GM19023 (cell line): ENCODE measurements at regions not wholly inside any gene's neighbourhood (a gene's known extent, or its start where the extent isn't known, plus 50 kb on each side); places are given as distances from the start of the nearest gene placed in this dataset.

Experiments used
- ATAC-seq: cut with Tn5 transposase; IDR thresholded peaks from one replicate; pipeline ENCODE4 v1.9.1; 2021; ENCODE audit warnings: mild to moderate bottlenecking, moderate library complexity; ENCODE audit not compliant: unreplicated experiment

GRCh38 chr1:218525451-218526197 lies 180.5 kb downstream of the TGFB2 start:
- ATAC-seq: no peak

- no peak for ATAC-seq
Observed at GRCh38 chr1:218526198-218526580, 181.1 kb downstream of the TGFB2 start.

GRCh38 chr1:218527737-218528136 lies 182.6 kb downstream of the TGFB2 start:
- ATAC-seq: no peak

- ATAC-seq: no peak
Observed at GRCh38 chr1:218529646-218530300, 184.6 kb downstream of the TGFB2 start.

GRCh38 chr1:218531936-218532335 lies 186.8 kb downstream of the TGFB2 start:
- ATAC-seq: no peak

- no peak for ATAC-seq
Observed at GRCh38 chr1:218536296-218536986, 191.3 kb downstream of the TGFB2 start.

- no peak for ATAC-seq
Observed at GRCh38 chr1:218537122-218537913, 192.2 kb downstream of the TGFB2 start.

- no peak for ATAC-seq
Observed at GRCh38 chr1:218538341-218538740, 193.2 kb downstream of the TGFB2 start.

GRCh38 chr1:218546314-218546713 lies 201.2 kb downstream of the TGFB2 start:
- no peak for ATAC-seq

GRCh38 chr1:218547957-218548730 lies 203.0 kb downstream of the TGFB2 start:
- no peak for ATAC-seq

- ATAC-seq: no peak
Observed at GRCh38 chr1:218548764-218549163, 203.6 kb downstream of the TGFB2 start.

- no peak for ATAC-seq
Observed at GRCh38 chr1:218553197-218553596, 208.1 kb downstream of the TGFB2 start.

GRCh38 chr1:218556016-218556415 lies 210.9 kb downstream of the TGFB2 start:
- no peak for ATAC-seq

- ATAC-seq: no peak
Observed at GRCh38 chr1:218557731-218558130, 212.6 kb downstream of the TGFB2 start.

- ATAC-seq: no peak
Observed at GRCh38 chr1:218558271-218558810, 213.2 kb downstream of the TGFB2 start.

GRCh38 chr1:218565377-218565776 lies 220.2 kb downstream of the TGFB2 start:
- ATAC-seq: no peak

GRCh38 chr1:218568962-218569550 lies 223.9 kb downstream of the TGFB2 start:
- ATAC-seq: no peak

- ATAC-seq: no peak
Observed at GRCh38 chr1:218570456-218570855, 225.3 kb downstream of the TGFB2 start.

GRCh38 chr1:218571491-218571890 lies 226.4 kb downstream of the TGFB2 start:
- ATAC-seq: no peak

GRCh38 chr1:218572050-218572449 lies 226.9 kb downstream of the TGFB2 start:
- no peak for ATAC-seq
